WTC11 (cell line): ENCODE measurements at regions not wholly inside any gene's neighbourhood (a gene's known extent, or its start where the extent isn't known, plus 50 kb on each side); places are given as distances from the start of the nearest gene placed in this dataset.
A peak's percentile ranks its signal among the peaks of the same experiment; 100 is the strongest.

Source experiments
- ATAC-seq: fragments of 200-7000 bp; cut with Tn5 transposase; 2 replicates; pipeline ENCODE4 v1.10.0; 2021; ENCODE audit warnings: mild to moderate bottlenecking, moderate library complexity
- CTCF ChIA-PET: fragments of 300-600 bp; sonication (Branson Sonifier 250); formaldehyde crosslinking; loops from one replicate; lab custom pipeline; 2021; ENCODE audit warnings: antibody characterized with exemption; lab: Charles Lee
- POLR2A ChIA-PET: fragments of 350-600 bp; sonication (Branson Sonifier 250); formaldehyde crosslinking; loops from one replicate; lab custom pipeline; 2021; ENCODE audit warnings: antibody characterized with exemption; lab: Charles Lee
- DNase-seq: peaks from one replicate; pipeline ENCODE4 v3.0.0; 2021; ENCODE audit warnings: low spot score
- H3K27ac Mint-ChIP-seq: 2 replicates; pipeline ENCODE4 v1.8.0; 2021; ENCODE audit warnings: mixed read lengths
- H3K27me3 Mint-ChIP-seq: 2 replicates; pipeline ENCODE4 v1.8.0; 2021; ENCODE audit warnings: low read depth, mild to moderate bottlenecking, moderate library complexity, mixed read lengths
- H3K36me3 Mint-ChIP-seq: 2 replicates; pipeline ENCODE4 v1.8.0; 2021; ENCODE audit warnings: mixed read lengths
- H3K4me1 Mint-ChIP-seq: 2 replicates; pipeline ENCODE4 v1.8.0; 2022; ENCODE audit warnings: mixed read lengths
- H3K4me3 Mint-ChIP-seq: 2 replicates; pipeline ENCODE4 v1.8.0; 2021; ENCODE audit warnings: mild to moderate bottlenecking, moderate library complexity, mixed read lengths
- H3K9me3 Mint-ChIP-seq: 2 replicates; pipeline ENCODE4 v1.8.0; 2021; ENCODE audit warnings: mixed read lengths
- CREB1 ChIP-seq: sonication (generic); formaldehyde crosslinking; IDR thresholded peaks from 2 replicates; pipeline ENCODE4 v1.8.0; 2023; ENCODE audit warnings: mild to moderate bottlenecking, missing genetic modification reagents
- CREM ChIP-seq: sonication (generic); formaldehyde crosslinking; IDR thresholded peaks from 2 replicates; pipeline ENCODE4 v1.8.1; 2022; ENCODE audit warnings: mild to moderate bottlenecking, missing genetic modification reagents, moderate library complexity
- GTF2I ChIP-seq: fragments of 250-450 bp; sonication (Bioruptor Pico); conservative IDR thresholded peaks from 2 replicates; pipeline ENCODE4 v1.4.0; 2021; ENCODE audit warnings: mild to moderate bottlenecking
- HMGA2 ChIP-seq: fragments of 250-450 bp; sonication (Bioruptor Pico); IDR thresholded peaks from 2 replicates; pipeline ENCODE4 v1.4.0; 2021; ENCODE audit warnings: mild to moderate bottlenecking, moderate library complexity
- JAZF1 ChIP-seq: fragments of 250-450 bp; sonication (Bioruptor Pico); IDR thresholded peaks from 2 replicates; pipeline ENCODE4 v1.9.0; 2021; ENCODE audit warnings: moderate library complexity, mild to moderate bottlenecking, inconsistent platforms
- JUN ChIP-seq: sonication (generic); formaldehyde crosslinking; IDR thresholded peaks from 2 replicates; pipeline ENCODE4 v1.8.0; 2023; ENCODE audit warnings: mild to moderate bottlenecking, missing genetic modification reagents
- NFE2L1 ChIP-seq: sonication (generic); formaldehyde crosslinking; IDR thresholded peaks from 2 replicates; pipeline ENCODE4 v1.8.1; 2023; ENCODE audit warnings: missing genetic modification reagents
- PRRX2 ChIP-seq: fragments of 250-450 bp; sonication (Bioruptor Pico); IDR thresholded peaks from 2 replicates; pipeline ENCODE4 v1.8.0; 2021; ENCODE audit warnings: mild to moderate bottlenecking
- SP1 ChIP-seq: sonication (generic); formaldehyde crosslinking; conservative IDR thresholded peaks from 2 replicates; pipeline ENCODE4 v1.8.1; 2022; ENCODE audit warnings: missing genetic modification reagents
- ZNF121 ChIP-seq: sonication (generic); formaldehyde crosslinking; IDR thresholded peaks from 2 replicates; pipeline ENCODE4 v1.8.0; 2023; ENCODE audit warnings: missing genetic modification reagents
- ZNF219 ChIP-seq: sonication (generic); formaldehyde crosslinking; IDR thresholded peaks from 2 replicates; pipeline ENCODE4 v1.8.0; 2023; ENCODE audit warnings: missing genetic modification reagents, mild to moderate bottlenecking, borderline replicate concordance
- TF ChIP-seq, protein P1 (sequence below): sonication (generic); formaldehyde crosslinking; IDR thresholded peaks from 2 replicates; pipeline ENCODE4 v1.8.1; 2022; ENCODE audit warnings: mild to moderate bottlenecking, moderate library complexity, missing genetic modification reagents
- TF ChIP-seq, protein P2 (sequence below): sonication (generic); formaldehyde crosslinking; IDR thresholded peaks from 2 replicates; pipeline ENCODE4 v1.8.0; 2023; ENCODE audit warnings: missing genetic modification reagents
- TF ChIP-seq, protein P3 (sequence below): sonication (generic); formaldehyde crosslinking; IDR thresholded peaks from 2 replicates; pipeline ENCODE4 v1.8.1; 2022; ENCODE audit warnings: missing genetic modification reagents, borderline replicate concordance
- TF ChIP-seq, protein P4 (sequence below): fragments of 250-450 bp; sonication (Bioruptor Pico); IDR thresholded peaks from 2 replicates; pipeline ENCODE4 v1.9.0; 2021; ENCODE audit warnings: mild to moderate bottlenecking
- TF ChIP-seq, protein P5 (sequence below): sonication (generic); formaldehyde crosslinking; IDR thresholded peaks from 2 replicates; pipeline ENCODE4 v1.8.0; 2022; ENCODE audit warnings: mild to moderate bottlenecking, missing genetic modification reagents
- TF ChIP-seq, protein P6 (sequence below): sonication (generic); formaldehyde crosslinking; IDR thresholded peaks from 2 replicates; pipeline ENCODE4 v1.8.0; 2023; ENCODE audit warnings: mild to moderate bottlenecking, missing genetic modification reagents
- TF ChIP-seq, protein P7 (sequence below): sonication (generic); formaldehyde crosslinking; IDR thresholded peaks from 2 replicates; pipeline ENCODE4 v1.8.1; 2022; ENCODE audit warnings: low read depth, mild to moderate bottlenecking, moderate library complexity, missing genetic modification reagents, borderline replicate concordance

DNA sequence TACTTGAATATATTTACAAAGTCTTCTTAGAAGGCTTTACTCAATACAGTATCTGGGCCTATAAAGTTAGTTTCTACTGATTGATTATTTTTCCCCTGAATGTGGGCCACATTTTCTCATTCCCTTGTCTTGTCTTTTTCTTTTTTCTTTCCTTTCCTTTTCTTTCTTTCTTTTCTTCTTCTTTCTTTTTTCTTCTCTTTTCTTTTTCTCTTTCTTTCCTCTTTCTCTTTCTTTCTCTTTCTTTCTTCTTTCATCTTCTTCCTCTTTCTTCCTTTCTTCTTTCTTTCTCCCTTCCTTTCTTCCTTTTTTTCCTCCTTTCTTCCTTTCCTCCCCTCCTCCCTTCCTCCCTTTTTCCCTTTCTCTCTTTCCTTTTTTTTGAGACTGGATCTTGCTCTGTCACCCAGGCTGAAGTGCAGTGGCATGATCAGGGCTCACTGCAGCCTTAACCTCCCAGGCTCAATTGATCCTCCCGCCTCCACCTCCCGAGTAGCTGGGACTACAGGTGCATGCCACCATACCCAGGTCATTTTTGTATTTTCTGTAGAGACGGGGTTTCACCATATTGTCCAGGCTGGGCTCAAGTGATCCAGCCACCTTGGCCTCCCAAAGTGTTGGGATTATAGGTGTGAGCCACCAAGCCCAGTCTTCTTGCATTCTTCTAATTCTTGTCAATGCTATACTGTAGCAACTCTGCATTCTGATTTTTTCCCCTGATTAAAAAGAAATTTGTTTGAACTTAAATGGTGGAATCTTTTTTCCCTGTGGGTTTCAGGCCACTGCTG, 133.1 kb upstream of the FBXO11 start:
- ChIA-PET CTCF (no interaction called here), POLR2A (no interaction called here)

DNA sequence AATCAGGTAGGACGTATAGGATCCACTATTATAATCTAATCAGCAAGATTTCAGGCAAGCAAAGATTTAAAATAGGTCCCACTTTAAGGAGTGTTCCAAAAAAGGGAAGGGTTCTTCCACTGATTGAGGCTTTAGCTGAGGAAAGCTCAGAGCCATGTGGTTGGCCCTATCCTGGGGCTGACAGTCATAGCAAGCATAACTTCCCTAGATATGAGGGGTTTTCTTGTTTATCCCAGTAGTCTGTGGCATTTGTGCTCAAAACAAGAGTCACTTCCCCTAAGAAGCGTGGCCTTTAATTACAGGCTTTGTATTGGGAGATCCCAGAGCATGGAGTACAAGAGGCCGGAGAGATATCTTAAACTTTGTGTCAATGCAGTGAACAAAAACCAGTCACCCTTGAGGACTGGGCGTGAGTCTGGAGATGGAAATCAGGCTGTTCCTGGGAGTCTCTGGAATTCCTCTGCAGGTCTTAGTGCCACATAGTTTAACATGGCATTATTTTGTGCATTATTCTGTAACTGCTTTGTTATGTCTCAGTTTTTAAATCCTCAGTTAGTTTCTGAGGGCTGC, 136.9 kb upstream of the FBXO11 start:
- Mint-ChIP-seq H3K27me3 (no peaks in the 10 kb centered on the region), H3K9me3 (no peaks in the 10 kb centered on the region), H3K36me3 (no peaks in the 10 kb centered on the region), H3K4me1 (peaks cover 7% of the 10 kb centered on the region), H3K4me3 (no peak overlapping the region)
- ATAC-seq: no peak
- ChIA-PET CTCF (interaction anchor here (0.6 kb wide), 1 partner anchor 39 kb away, joined by 4 read pairs; no protein-coding TSS in a partner anchor), POLR2A (no interaction called here)
- DNase-seq: no peak
- TF ChIP-seq GTF2I (no peak), JUN (CRISPR knock-in tag) (no peak), ZNF121 (no peak), JAZF1 (no peak), CREM (CRISPR knock-in tag) (no peak), ZNF219 (no peak), PRRX2 (CRISPR knock-in tag) (no peak), SP1 (CRISPR knock-in tag) (no peak), HMGA2 (no peak), NFE2L1 (no peak)
- TF ChIP-seq, protein P1, sequence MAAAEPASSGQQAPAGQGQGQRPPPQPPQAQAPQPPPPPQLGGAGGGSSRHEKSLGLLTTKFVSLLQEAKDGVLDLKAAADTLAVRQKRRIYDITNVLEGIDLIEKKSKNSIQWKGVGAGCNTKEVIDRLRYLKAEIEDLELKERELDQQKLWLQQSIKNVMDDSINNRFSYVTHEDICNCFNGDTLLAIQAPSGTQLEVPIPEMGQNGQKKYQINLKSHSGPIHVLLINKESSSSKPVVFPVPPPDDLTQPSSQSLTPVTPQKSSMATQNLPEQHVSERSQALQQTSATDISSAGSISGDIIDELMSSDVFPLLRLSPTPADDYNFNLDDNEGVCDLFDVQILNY: no peak
- TF ChIP-seq, protein P2, sequence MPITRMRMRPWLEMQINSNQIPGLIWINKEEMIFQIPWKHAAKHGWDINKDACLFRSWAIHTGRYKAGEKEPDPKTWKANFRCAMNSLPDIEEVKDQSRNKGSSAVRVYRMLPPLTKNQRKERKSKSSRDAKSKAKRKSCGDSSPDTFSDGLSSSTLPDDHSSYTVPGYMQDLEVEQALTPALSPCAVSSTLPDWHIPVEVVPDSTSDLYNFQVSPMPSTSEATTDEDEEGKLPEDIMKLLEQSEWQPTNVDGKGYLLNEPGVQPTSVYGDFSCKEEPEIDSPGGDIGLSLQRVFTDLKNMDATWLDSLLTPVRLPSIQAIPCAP (CRISPR knock-in tag): no peak
- TF ChIP-seq, protein P3, sequence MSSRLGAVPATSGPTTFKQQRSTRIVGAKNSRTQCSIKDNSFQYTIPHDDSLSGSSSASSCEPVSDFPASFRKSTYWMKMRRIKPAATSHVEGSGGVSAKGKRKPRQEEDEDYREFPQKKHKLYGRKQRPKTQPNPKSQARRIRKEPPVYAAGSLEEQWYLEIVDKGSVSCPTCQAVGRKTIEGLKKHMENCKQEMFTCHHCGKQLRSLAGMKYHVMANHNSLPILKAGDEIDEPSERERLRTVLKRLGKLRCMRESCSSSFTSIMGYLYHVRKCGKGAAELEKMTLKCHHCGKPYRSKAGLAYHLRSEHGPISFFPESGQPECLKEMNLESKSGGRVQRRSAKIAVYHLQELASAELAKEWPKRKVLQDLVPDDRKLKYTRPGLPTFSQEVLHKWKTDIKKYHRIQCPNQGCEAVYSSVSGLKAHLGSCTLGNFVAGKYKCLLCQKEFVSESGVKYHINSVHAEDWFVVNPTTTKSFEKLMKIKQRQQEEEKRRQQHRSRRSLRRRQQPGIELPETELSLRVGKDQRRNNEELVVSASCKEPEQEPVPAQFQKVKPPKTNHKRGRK (CRISPR knock-in tag): no peak
- TF ChIP-seq, protein P4, sequence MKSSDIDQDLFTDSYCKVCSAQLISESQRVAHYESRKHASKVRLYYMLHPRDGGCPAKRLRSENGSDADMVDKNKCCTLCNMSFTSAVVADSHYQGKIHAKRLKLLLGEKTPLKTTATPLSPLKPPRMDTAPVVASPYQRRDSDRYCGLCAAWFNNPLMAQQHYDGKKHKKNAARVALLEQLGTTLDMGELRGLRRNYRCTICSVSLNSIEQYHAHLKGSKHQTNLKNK (CRISPR knock-in tag): no peak
- TF ChIP-seq, protein P5, sequence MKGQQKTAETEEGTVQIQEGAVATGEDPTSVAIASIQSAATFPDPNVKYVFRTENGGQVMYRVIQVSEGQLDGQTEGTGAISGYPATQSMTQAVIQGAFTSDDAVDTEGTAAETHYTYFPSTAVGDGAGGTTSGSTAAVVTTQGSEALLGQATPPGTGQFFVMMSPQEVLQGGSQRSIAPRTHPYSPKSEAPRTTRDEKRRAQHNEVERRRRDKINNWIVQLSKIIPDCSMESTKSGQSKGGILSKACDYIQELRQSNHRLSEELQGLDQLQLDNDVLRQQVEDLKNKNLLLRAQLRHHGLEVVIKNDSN (CRISPR knock-in tag): no peak
- TF ChIP-seq, protein P6, sequence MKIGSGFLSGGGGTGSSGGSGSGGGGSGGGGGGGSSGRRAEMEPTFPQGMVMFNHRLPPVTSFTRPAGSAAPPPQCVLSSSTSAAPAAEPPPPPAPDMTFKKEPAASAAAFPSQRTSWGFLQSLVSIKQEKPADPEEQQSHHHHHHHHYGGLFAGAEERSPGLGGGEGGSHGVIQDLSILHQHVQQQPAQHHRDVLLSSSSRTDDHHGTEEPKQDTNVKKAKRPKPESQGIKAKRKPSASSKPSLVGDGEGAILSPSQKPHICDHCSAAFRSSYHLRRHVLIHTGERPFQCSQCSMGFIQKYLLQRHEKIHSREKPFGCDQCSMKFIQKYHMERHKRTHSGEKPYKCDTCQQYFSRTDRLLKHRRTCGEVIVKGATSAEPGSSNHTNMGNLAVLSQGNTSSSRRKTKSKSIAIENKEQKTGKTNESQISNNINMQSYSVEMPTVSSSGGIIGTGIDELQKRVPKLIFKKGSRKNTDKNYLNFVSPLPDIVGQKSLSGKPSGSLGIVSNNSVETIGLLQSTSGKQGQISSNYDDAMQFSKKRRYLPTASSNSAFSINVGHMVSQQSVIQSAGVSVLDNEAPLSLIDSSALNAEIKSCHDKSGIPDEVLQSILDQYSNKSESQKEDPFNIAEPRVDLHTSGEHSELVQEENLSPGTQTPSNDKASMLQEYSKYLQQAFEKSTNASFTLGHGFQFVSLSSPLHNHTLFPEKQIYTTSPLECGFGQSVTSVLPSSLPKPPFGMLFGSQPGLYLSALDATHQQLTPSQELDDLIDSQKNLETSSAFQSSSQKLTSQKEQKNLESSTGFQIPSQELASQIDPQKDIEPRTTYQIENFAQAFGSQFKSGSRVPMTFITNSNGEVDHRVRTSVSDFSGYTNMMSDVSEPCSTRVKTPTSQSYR (CRISPR knock-in tag): no peak
- TF ChIP-seq, protein P7, sequence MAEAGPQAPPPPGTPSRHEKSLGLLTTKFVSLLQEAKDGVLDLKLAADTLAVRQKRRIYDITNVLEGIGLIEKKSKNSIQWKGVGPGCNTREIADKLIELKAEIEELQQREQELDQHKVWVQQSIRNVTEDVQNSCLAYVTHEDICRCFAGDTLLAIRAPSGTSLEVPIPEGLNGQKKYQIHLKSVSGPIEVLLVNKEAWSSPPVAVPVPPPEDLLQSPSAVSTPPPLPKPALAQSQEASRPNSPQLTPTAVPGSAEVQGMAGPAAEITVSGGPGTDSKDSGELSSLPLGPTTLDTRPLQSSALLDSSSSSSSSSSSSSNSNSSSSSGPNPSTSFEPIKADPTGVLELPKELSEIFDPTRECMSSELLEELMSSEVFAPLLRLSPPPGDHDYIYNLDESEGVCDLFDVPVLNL: no peak
- TF ChIP-seq, all 79 proteins: peak for 0
- H3K27ac Mint-ChIP-seq: no peak overlapping the region

More for the DNA sequence above, 133.1 kb upstream of the FBXO11 start:
- Mint-ChIP-seq H3K9me3 (peaks cover 13% of the 10 kb centered on the region), H3K27ac (no peak overlapping the region), H3K36me3 (peaks cover 3% of the 10 kb centered on the region; the same call in 1 of the 2 replicates), H3K4me1 (no peaks in the 10 kb centered on the region), H3K4me3 (no peak overlapping the region), H3K27me3 (no peaks in the 10 kb centered on the region)
- ATAC-seq (no peak), DNase-seq (no peak)
- no peak for TF ChIP-seq CREB1 (CRISPR knock-in tag)
- TF ChIP-seq, protein P3 (CRISPR knock-in tag): peak; percentile 93
